ENCODE measurements at regions not wholly inside any gene's neighbourhood (a gene's known extent, or its start where the extent isn't known, plus 50 kb on each side); places are given as distances from the start of the nearest gene placed in this dataset.

GRCh38 chr2:105450471-105450870, 51.6 kb upstream of the FHL2 start:
- DNase-seq (ENCODE audit: low spot score) = no peak

- DNase-seq (ENCODE audit: low spot score) = no peak
These were observed 50.2 kb upstream of the FHL2 start for GRCh38 chr2:105449076-105449475.
